Sigmoid colon (tissue), 3 donors: ENCODE measurements at regions not wholly inside any gene's neighbourhood (a gene's known extent, or its start where the extent isn't known, plus 50 kb on each side); places are given as distances from the start of the nearest gene placed in this dataset.

ENCODE experiments used
- CTCF ChIP-seq, 4 experiments: fragments of 450-650 bp in 3 of 4; fragments of 200-600 bp in 1 of 4; IDR thresholded peaks; one replicate each; pipeline ENCODE4 v1.5.1; 2016 to 2019; ENCODE audit warnings: antibody characterized with exemption in 4 of 4, mild to moderate bottlenecking in 3 of 4, moderate library complexity in 2 of 4
- POLR2A ChIP-seq, 2 donors: fragments of 450-650 bp; IDR thresholded peaks; one replicate each; pipeline ENCODE4 v1.6.1; 2016; ENCODE audit warnings: antibody characterized with exemption in 2 of 2, mild to moderate bottlenecking in 2 of 2, moderate library complexity in 2 of 2

DNA sequence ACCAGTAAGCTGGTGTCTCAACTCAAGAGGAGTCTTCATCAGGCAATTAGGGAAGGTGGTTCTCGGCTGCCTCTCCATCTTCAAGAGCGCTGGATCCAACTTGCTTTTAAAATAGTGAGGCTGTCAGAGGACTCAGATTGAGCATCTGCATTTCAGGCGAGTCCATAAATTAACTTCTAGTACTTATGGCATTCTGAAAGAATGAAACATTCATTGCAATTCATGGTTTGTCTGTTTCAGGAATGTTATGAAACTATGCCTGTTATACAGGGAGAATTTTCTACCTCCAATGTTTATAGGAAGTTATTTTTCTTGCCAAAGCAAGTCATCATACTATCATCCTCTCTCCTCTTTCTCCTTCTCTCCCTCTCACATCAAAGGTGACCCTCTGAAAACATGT, 883.2 kb downstream of the SLC4A3 start:
- TF ChIP-seq CTCF (IDR thresholded peaks at IDR 0.05) (no peak), POLR2A (IDR thresholded peaks at IDR 0.05) (no peak)
